CD4-positive, alpha-beta T cell treated with Interferon alpha-2 for 1 hour (primary cell): ENCODE measurements at regions not wholly inside any gene's neighbourhood (a gene's known extent, or its start where the extent isn't known, plus 50 kb on each side); places are given as distances from the start of the nearest gene placed in this dataset.

Source experiments
- DNase-seq, 2 donors: peaks; one replicate each; pipeline ENCODE4 v3.0.0-alpha.2; 2020 to 2022

DNA sequence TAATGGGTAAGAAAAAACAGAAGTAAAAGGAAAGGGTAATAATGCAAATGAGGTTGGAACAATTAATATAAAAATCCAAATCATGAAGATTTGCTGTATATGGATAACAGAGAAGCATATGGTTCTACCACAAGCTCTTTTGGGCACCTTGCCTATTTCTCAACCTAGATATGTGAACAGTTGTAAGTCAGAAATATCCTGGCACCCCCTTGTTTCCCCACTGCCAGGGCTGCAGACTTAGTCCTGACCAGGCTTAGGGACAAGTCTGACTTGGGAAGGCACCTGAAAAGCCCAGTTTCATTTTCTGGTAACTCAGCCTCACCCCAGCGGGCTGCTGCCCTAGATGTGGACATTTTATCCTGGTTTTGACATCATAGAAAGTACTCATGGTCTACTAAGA lies 183.2 kb upstream of the STAC start:
- DNase-seq: no peak

DNA sequence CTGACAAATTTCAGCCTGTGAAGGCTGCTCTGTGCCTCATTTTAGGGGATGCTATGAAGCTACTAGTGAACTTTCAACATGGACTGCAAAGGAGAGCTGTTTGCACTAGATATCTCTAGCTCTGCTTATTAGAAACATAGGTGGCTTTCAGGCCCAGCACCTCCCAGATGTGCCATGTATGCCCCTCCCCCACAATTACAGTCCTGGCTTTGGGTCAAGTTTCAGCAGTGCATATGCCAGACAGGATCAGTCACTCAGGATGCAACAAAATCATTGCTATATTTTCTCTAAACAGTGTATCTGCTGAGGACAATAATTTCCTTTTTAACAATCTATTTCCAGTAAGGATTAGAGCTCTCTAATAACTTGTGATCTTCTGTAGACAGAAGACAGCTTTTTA lies 178.8 kb upstream of the STAC start:
- no peak for DNase-seq

DNA sequence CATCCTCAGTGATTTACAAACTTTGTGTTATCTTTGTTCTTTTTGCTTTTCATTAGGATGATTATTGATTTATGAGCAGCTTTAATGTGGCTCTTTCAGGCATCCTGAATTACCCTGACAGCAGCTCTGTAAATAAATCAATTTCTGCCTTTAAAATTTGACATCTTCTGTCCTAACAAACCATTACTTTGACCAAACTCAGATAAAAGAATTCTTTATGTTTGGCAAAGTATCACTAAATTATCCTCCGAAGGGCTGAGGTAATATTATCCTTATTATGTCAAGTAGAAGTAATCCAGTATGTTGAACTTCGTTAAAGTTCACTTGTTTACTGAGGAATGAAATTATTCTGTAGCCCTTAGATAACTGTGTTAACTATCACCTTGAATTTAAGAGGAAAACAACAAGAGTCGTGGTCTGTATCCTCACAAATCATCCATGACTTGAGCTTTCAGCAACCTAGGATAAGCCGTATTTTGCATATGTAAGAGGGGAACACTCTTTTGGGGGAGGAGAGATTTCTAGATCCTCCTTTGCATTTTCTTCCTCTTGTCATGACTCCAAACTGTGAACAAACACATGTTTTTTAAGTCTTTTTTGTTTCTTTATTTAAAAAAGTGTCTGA lies 173.2 kb upstream of the STAC start:
- no peak for DNase-seq

DNA sequence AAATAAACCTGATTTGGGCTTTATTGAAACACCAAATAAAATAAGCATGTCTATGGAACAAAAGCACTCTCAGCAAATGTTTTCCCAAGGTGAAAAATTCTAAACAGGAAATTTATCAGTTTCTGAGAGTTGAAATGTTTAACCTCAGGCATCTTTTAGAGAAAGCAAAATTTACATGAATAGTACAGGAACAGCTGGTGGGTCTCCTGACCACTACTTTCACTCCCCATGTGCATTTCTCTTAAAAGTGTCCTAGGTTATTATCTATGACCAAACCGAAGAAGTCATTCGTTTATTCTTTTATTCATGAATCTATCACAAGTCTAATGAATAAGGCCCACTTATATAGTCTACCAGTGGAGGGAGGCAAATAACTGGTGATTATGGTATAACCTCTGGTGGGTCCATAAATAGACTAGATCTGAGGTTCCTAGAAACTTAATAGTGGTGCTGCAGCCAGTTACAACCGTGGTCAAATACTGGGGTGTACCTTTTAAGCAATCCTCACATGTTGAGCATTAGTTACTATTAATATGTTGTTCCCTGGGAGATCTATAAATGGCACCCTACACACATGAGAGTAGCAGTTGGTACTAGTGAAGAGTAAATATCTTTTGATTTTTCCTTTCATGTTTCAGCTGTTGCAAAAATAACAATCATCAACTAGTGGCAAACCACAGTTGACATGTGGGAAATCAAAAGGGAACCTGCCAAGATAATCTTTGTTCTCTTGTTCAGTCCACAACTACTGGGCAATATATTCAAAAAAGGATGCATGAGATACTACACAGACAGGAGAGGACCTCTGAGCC lies 169.3 kb upstream of the STAC start:
- no peak for DNase-seq

DNA sequence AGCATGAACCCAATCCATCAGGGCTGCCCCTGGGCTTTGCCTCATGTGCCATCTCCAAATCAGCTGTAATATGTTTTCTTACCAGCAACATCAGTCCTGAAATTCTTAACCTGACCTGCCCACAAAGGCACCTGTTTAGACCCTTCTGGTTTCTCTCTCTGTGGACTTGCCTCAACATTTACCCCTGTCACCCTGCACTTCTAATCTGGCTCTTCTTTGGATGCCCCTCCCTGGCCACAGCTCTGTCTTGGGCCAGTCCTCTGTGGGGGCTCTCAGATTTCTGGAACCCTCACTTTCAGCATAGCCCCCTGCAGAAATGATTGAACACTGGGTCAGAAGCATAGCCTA lies 168.7 kb upstream of the STAC start:
- DNase-seq: no peak

DNA sequence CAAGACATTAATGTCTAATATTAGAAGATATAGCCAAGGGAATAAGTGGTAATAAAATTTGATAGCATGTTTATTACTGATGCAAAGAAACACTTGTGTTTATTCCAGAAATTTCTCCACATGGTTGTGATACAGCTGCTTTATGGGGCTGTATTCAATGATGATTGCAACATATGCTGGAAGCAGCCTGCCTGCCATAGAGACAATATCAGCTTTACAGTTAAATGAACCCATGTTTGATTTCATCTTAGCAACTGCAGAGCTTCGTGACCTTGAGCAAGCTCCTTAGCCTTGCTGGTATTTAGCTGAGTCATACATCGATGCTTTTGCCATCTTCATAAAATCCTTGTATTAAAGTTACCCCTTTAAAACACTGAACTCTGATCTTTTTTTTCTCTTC lies 168.1 kb upstream of the STAC start:
- DNase-seq: no peak

DNA sequence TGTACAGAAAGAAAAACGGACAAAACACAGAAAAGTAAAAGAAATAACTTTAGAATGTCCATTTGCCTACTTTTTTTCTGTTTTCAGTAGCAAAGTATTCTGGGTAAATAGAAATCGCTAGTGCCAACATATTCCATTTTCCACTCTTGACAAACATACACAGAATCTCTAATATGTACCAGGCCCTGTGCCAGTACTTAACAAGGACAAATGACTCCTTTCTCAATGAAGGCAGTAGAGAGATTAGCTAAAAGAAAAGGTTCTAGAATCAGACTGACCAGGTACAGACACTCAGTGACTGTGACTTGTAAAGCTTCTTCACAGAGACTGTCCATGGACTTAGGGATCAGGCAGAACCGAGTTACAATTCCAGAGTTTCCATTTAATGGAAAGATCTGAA lies 165.8 kb upstream of the STAC start:
- no peak for DNase-seq

DNA sequence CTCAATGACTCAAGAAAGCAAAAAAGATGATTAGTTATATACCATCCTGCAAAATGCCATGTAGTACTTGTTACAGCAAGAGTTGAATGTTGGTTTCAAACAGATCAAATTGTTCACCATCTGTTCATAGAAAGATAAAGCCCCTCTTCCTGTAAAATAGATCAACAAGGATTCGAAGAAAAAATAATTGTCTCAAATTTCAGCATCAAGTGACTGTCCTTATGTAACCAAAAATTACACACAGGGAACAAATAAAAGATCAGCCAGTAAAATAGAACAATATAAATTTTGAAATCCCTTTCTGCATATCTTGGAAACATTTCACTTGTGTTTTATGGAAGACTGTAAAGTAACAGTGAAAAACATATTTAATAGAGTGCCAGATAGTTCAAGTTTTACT lies 165.1 kb upstream of the STAC start:
- DNase-seq: no peak

DNA sequence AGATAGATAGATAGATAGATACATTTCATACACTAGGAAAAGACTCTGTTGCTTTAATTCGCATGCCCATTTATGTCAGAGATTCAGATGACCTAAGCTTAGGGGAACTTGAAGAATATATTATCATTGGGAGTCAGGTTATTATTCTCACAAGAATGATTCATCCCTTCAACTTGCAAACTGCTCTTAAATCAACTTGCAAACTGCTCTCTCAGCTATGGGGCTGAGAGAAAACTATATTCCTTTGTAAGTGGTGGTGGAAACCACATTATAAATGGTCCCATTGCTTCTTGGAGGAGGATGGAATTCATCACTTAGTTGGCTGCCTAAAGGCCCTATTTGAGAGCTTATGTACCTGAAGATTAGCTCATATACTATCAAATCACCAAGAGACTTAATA lies 160.9 kb upstream of the STAC start:
- no peak for DNase-seq

DNA sequence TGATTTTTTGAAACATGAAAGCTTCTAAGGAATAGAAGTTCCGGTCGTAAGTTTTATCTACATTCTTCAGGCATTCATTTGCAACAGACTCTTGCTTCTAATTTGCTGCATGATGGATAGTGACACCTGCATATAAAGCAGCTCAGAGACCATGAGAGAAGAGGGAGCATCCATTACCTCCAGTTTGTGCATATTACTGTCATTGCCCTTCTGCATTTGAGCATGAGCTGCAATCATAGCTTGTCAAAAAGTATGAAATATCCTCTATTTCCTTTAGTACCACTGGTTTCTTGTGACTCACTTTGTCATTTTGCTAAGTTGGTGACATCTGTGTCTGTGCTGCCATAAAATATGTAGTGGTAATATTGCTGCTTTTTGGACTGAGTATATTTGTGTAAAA lies 160.1 kb upstream of the STAC start:
- DNase-seq: no peak

DNA sequence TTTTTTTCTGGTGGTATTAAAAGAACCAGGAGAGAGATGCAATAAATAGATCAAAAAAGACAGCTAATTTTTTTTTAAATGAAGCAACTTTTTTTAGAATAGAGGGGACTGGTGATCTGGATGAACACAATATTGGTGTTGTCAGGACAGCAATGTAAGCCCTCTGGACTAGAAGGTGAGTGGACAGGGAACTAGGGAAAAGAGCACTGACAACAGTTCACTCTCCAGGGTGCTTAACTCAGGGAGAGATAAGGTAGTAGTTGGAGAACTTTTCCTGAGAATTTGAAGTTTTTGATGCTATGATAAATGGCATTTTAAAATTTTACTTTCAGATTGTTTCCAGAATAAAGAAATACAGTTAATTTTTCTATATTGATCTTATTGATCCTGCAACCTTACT lies 158.3 kb upstream of the STAC start:
- DNase-seq: no peak

DNA sequence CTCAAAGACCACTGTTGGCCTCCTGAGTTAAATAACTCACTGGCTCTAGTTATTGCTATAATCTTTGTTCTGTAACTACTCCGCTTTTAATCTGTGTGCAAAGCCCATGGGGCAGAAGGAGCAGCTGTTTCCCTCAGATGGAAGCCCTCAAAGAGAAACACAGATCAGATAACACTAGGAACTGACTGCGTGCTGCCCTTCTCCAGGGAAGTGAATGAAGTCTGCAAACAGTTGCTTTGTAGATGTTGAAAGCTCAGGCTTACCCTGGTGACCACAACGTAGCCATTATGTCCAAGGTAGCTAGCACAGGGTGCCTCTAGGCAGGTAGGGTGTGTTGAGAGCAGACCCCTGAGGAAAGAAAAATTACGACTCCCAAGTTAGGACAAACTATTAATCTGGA lies 152.3 kb upstream of the STAC start:
- no peak for DNase-seq

DNA sequence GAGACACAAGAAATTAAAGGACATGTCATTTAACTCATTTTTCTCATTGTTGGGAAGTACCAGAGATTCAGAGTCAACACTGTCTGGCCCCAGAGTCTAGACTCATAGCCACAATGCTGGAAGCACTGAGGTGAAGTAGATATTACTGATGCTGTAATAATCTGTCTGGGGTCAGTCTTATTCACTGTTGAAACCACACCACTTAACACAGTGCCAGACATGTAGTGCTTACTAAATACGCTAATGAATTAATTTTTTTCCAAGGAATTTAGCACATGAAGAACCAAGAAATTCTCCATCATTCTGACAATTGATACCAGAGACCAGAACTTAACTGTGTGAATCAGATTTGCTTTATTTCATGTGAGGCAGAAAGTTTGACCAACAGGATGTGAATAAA lies 150.8 kb upstream of the STAC start:
- no peak for DNase-seq

DNA sequence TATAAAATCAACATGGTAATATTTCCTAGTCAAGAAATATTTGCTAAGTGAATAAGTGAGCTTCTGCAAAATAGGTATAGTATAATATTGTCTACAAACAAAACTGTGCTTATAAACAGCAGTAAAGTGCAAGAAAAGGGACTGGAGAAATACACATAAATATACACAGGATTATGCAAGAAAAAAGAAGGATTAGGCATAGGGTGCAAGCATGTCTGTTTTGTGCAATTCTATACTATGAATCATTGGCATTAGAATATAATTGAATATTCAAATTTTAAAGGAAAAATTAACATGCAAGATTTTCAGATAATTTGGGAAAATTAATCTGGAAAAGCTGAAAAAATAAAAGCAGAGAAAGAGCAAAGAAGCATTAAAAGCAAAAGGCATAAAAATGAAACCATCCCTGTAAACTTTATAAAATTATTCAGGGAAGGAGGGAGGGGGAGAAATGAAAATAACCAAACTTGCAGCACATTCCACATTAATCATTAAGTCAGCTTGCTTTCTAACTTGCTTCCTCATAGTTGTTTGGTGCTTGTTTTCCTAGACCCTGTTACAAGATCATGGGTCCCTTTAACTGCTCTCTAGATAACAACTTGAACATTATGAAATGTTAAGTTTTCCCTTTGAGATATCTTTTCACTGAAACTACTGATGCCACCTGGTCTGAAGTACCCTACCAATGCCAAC lies 147.4 kb upstream of the STAC start:
- DNase-seq: no peak

DNA sequence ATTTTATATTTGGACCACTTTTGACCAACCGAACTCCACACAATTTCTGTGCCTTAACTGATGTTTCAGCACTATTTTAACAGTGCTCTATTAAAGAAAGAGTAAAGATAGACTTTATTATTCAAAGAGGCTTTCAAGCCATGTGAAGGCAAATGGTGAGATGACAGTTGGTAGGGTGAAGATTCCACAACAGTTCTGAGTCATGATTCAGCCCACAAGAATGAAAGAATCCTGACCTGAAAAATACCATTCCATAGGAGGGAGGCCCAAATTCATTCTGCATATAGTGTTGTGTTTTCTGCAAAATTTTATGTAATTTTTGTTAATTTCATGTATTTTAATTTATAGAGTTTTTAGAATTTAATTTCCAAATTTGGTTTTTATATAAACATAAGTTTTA lies 135.6 kb upstream of the STAC start:
- DNase-seq: no peak

DNA sequence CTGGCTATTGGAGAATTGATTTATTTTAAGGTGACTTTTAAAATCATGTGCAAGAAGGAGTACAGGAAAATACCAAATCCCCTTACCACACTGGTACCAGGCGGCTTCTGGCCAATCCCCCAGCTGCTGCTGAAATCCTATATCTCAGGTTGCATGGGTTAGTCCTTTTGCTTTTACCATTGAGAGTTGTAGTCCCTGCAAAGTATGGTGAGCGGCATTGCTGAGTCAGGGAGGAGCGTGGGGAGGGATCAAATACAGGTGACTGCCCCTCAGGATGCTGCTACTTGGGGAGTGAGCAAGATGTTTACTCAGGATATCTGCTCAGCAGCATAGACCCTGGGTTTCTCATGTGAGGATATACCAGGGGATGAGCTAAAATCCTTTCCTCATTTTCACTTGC lies 131.9 kb upstream of the STAC start:
- DNase-seq: no peak

DNA sequence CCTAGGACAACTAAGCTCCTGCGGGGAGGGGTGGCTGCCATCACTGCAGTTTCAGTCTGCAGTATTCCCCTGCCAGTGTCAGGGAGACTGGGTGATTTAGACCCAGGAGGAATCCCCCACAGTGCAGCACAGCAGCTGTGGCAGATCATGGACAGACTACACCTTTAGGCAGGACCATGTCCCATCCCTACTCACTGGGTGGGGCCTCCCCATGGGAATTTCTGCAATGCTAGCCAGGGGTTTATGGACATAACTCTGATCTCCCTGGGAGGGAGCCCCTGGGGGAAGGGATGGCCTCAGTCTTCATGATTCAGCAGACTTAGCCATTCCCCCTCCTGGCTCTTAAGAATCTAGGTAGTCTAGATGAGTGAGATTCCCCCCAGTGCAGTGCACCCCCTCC lies 130.1 kb upstream of the STAC start:
- DNase-seq: no peak

DNA sequence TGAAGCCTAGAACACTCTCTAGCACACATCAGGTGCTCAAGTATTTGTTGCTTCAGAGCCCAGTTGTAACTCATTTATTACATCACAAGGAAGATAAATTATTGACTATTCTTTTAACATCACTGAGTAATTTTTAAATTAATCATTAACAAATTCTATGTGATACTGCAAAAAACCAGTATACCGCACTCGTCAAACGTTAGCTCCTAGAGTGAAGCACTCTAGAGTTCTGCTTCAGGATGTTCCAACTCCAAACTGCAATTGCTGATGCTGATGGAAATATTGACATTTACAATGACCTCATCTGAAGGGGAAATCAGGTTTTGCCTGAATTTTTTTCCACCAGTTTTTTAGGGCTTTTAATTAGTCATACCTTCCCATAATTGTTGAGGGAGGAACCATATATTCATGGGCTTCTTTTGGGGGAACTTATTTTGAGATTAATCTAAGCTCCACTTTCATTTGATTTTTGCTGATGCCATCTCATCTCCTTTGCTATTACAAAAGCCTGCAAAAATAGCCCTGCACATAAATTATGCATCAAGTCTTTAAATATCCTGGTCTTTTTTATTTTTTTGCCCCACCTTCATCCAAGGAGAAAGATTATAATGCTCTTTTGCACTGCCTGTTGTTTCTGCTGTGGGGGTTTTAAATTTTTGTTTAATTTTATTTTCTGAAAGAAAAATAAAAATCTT lies 123.0 kb upstream of the STAC start:
- DNase-seq: no peak

DNA sequence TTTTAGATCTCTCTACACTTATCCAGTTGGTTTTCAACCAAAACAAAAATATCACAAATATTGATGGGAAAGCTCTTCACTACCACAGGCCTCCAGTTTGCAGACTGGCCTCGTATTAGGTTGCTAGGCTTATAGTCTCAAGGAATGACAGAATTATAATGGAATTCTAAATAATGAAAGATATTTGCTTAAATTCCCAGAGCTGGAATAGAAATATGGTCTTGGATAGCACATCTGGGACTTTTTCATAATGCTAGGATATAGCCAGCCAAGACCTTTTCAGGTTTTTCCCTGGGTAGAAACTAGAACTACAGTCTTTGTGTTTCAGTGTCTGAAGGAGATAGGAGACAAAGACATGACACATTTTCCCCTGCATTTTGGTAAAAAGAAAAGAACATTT lies 121.9 kb upstream of the STAC start:
- no peak for DNase-seq

DNA sequence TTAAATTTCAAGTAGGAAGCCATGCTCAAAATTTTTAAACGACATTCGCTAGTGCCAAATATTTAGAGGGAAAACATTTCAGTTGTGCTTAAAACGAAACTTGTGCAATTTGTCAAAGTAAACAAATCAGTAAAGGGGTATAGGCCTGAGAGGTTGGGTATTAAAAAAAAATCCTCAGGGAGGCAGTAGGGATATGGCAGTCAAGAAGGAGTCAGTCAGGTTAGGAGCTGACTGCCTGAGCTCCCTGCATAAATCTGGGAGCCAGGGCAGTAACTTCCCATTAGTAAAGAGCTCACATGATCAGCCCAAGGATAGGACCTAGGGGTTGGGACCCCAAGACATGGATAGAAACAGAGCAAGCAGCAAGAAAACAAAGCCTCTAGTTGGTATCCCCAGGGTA lies 120.7 kb upstream of the STAC start:
- DNase-seq: no peak

DNA sequence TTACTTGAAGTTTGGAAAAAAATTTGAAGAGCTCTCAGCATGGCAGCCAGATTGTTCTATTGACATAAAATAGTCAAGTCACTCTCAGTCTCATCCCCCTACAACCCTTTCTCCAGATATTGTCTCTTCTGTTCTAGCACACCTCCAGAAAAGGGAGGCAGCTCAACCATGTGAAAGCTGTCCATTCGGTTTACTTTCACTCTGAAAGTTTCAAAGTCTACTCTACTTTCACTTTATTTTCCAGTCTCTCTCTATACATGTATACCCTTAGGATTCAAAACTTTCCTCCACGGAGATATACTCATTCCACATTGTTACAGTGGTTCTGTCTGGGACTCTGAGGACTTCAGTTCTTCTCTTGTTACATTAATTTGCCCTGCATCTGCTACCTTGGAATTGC lies 111.0 kb upstream of the STAC start:
- no peak for DNase-seq

DNA sequence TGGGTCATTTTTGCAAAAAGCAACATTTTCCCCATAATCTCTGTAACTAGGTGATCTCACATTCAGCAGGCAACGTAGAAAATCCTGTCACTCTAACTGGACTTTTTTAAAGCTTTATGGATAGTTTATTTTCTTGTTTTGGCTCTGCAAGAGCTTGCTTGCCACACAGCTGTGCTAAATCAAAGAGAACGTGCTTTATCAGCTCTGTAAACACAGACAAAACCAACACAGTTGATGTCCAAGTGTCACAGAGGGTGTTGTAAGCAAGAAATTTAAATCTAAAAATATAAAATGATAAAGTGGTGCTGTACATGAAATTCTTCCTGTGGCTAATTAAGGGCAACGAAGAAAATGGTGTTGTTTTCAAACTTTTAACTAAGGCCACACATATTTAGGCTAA lies 97.5 kb upstream of the STAC start:
- DNase-seq: no peak

DNA sequence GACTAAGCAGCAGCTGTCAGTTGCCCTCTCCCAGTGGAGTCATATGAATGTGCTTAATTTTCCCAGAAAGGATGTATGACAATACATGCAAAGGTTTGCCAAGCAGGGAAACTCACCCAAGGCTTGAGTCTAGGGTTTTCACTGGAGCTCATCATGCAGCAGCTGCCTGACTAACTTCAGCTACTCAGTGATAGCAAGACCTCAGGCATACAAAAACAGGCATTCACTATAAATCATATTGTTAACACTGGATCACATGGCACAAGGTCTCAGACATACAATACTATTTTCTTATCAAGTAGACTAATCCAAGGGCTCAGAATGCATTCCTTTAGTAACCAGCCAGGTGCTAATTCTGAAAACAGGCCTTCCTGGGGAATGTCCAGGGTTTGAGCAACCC lies 85.0 kb upstream of the STAC start:
- no peak for DNase-seq

DNA sequence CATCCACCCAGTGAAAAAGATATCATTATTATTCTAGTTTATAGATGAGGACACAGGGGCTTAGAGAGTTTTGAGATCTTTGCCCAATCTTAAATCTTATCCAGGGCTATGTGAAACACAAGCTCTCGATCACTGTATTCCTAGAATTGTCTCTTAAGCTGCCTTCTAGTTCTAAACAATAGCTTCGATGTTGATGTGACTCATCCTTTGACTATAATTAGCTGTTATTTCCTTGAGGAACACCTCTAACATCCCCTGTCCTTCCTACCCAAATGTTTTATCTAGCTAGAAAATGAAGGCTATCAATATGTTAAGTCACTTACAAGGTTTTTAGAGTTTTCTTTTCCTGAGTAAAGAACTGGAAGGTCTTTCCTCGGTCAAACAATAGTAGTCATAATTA lies 83.1 kb upstream of the STAC start:
- no peak for DNase-seq
